ENCODE measurements at regions not wholly inside any gene's neighbourhood (a gene's known extent, or its start where the extent isn't known, plus 50 kb on each side); places are given as distances from the start of the nearest gene placed in this dataset.

GRCh38 chr9:81389569-81389993, 299.8 kb downstream of the TLE1 start:
- no peak for DNase-seq (ENCODE audit: extremely low spot score in 2 of 2)

GRCh38 chr9:81388831-81389230, 300.5 kb downstream of the TLE1 start:
- no peak for DNase-seq (ENCODE audit: extremely low spot score in 2 of 2)

More at GRCh38 chr9:81389569-81389993, 299.8 kb downstream of the TLE1 start:
- peaks cover 11% of the 10 kb centered on the region for H3K4me1 ChIP-seq
- H3K9me3 ChIP-seq = no peaks in the 10 kb centered on the region
- intact Hi-C loops (cut with DNase I) = no loop called here
- H3K36me3 ChIP-seq = no peaks in the 10 kb centered on the region
- no peaks in the 10 kb centered on the region for H3K27me3 ChIP-seq
- TF ChIP-seq POLR2AphosphoS5 (IDR thresholded peaks at IDR 0.05; ENCODE audit: insufficient read depth in 1 of 2, low read depth in 1 of 2) (no peak), POLR2A (IDR thresholded peaks at IDR 0.05) (no peak), CTCF (IDR thresholded peaks at IDR 0.05) (no peak)
- no peak overlapping the region for H3K27ac ChIP-seq
- H3K4me3 ChIP-seq = no peak overlapping the region

DNA sequence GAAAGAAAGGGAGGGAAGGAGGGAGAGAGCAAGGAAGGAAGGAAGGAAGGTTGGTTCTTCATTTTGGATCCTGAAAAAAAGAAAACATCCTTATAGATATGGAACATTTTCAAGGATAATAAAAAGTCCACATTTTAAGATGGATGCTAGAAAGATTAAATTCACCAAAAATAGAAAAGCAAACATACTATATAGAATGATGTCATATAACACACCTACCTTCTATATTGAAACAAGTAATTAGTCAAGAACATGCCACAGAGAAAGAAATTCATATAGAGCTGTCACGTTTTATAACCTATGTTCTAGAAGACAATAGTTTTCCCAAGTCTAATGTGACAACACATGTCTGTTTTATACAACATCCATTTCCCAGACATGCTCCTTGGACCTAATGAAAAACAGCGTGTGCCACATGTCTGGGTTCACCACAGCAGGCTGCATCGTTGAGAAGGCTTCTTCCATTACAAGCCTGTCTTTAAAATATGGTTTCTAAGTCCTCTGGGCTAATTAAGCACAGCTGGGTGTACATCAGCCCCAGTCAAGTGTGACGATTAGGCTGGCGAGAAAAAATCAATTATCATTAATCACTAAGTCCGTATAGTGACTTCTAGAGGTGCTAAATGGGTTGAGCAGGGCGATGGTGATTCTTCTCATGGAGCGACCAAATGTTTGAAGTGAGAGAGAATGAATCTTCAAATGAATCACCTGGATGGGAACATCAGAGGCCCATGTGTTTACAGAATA, 301.8 kb downstream of the TLE1 start:
- H3K27me3 ChIP-seq = no peaks in the 10 kb centered on the region
- intact Hi-C loops (cut with DNase I) = no loop called here
- H3K27ac ChIP-seq = no peak overlapping the region
- no peak overlapping the region for H3K4me3 ChIP-seq
- H3K4me1 ChIP-seq = no peaks in the 10 kb centered on the region
- H3K9me3 ChIP-seq = no peaks in the 10 kb centered on the region
- H3K36me3 ChIP-seq = no peaks in the 10 kb centered on the region
- no peak for TF ChIP-seq POLR2A (IDR thresholded peaks at IDR 0.05)
- no peak for TF ChIP-seq CTCF (IDR thresholded peaks at IDR 0.05)
- TF ChIP-seq POLR2AphosphoS5 (IDR thresholded peaks at IDR 0.05; ENCODE audit: insufficient read depth in 1 of 2, low read depth in 1 of 2) = no peak
- no peak for DNase-seq (ENCODE audit: extremely low spot score in 2 of 2)

More at GRCh38 chr9:81388831-81389230, 300.5 kb downstream of the TLE1 start:
- H3K4me3 ChIP-seq = no peak overlapping the region
- intact Hi-C loops (cut with DNase I) = no loop called here
- no peak overlapping the region for H3K27ac ChIP-seq
- H3K9me3 ChIP-seq = no peaks in the 10 kb centered on the region
- TF ChIP-seq POLR2A (IDR thresholded peaks at IDR 0.05) = no peak
- TF ChIP-seq POLR2AphosphoS5 (IDR thresholded peaks at IDR 0.05; ENCODE audit: insufficient read depth in 1 of 2, low read depth in 1 of 2) = no peak
- no peak for TF ChIP-seq CTCF (IDR thresholded peaks at IDR 0.05)
- no peaks in the 10 kb centered on the region for H3K27me3 ChIP-seq
- no peaks in the 10 kb centered on the region for H3K36me3 ChIP-seq
- H3K4me1 ChIP-seq = peaks cover 7% of the 10 kb centered on the region

GRCh38 chr9:81384911-81385310, 304.4 kb downstream of the TLE1 start:
- intact Hi-C loops (cut with DNase I) = no loop called here
- H3K36me3 ChIP-seq = no peaks in the 10 kb centered on the region
- H3K4me3 ChIP-seq = no peak overlapping the region
- TF ChIP-seq POLR2A (IDR thresholded peaks at IDR 0.05) (no peak), POLR2AphosphoS5 (IDR thresholded peaks at IDR 0.05; ENCODE audit: insufficient read depth in 1 of 2, low read depth in 1 of 2) (no peak), CTCF (IDR thresholded peaks at IDR 0.05) (no peak)
- H3K27me3 ChIP-seq = no peaks in the 10 kb centered on the region
- H3K9me3 ChIP-seq = no peaks in the 10 kb centered on the region
- no peaks in the 10 kb centered on the region for H3K4me1 ChIP-seq
- DNase-seq (ENCODE audit: extremely low spot score in 2 of 2) = no peak
- no peak overlapping the region for H3K27ac ChIP-seq

- no peaks in the 10 kb centered on the region for H3K27me3 ChIP-seq
- H3K4me3 ChIP-seq = no peak overlapping the region
- intact Hi-C loops (cut with DNase I) = no loop called here
- H3K9me3 ChIP-seq = no peaks in the 10 kb centered on the region
- no peaks in the 10 kb centered on the region for H3K4me1 ChIP-seq
- TF ChIP-seq POLR2A (IDR thresholded peaks at IDR 0.05) = no peak
- TF ChIP-seq POLR2AphosphoS5 (IDR thresholded peaks at IDR 0.05; ENCODE audit: insufficient read depth in 1 of 2, low read depth in 1 of 2) = no peak
- no peak for TF ChIP-seq CTCF (IDR thresholded peaks at IDR 0.05)
- no peak overlapping the region for H3K27ac ChIP-seq
- no peaks in the 10 kb centered on the region for H3K36me3 ChIP-seq
- no peak for DNase-seq (ENCODE audit: extremely low spot score in 2 of 2)
These were observed 307.1 kb downstream of the TLE1 start for GRCh38 chr9:81382281-81382680.

All from vagina (tissue), 2 donors.